Hepatocyte (in vitro differentiated cells): ENCODE measurements at regions not wholly inside any gene's neighbourhood (a gene's known extent, or its start where the extent isn't known, plus 50 kb on each side); places are given as distances from the start of the nearest gene placed in this dataset.
A peak's percentile ranks its signal among the peaks of the same experiment; 100 is the strongest.

ENCODE experiments used
- DNase-seq: peaks from one replicate; pipeline ENCODE4 v3.0.0-alpha.2; 2016; ENCODE audit warnings: low spot score
- H2AFZ ChIP-seq: fragments of 200-600 bp; sonication (generic); 2 replicates; pipeline ENCODE4 v1.6.0; 2016; ENCODE audit warnings: antibody characterized with exemption, mild to moderate bottlenecking
- H3K27ac ChIP-seq: fragments of 200-600 bp; sonication (generic); 2 replicates; pipeline ENCODE4 v1.5.1; 2016; ENCODE audit warnings: mild to moderate bottlenecking
- H3K27me3 ChIP-seq: fragments of 200-600 bp; sonication (generic); 2 replicates; pipeline ENCODE4 v1.6.1; 2016
- H3K36me3 ChIP-seq: fragments of 200-600 bp; sonication (generic); replicated peaks from 2 replicates; pipeline ENCODE4 v1.5.1; 2016; ENCODE audit warnings: low read depth; ENCODE audit not compliant: insufficient read depth
- H3K4me1 ChIP-seq: fragments of 200-600 bp; sonication (generic); 2 replicates; pipeline ENCODE4 v1.5.1; 2016; ENCODE audit warnings: mild to moderate bottlenecking, moderate library complexity; ENCODE audit not compliant: insufficient read depth
- H3K4me2 ChIP-seq: fragments of 200-600 bp; sonication (generic); 2 replicates; pipeline ENCODE4 v1.6.0; 2016
- H3K4me3 ChIP-seq: fragments of 200-600 bp; sonication (generic); 2 replicates; pipeline ENCODE4 v1.5.1; 2016; ENCODE audit warnings: mild to moderate bottlenecking
- H3K79me2 ChIP-seq: fragments of 200-600 bp; sonication (generic); 2 replicates; pipeline ENCODE4 v1.6.0; 2017; ENCODE audit warnings: mild to moderate bottlenecking
- H3K9me2 ChIP-seq: fragments of 200-600 bp; sonication (generic); replicated peaks from 2 replicates; pipeline ENCODE4 v1.6.0; 2017; ENCODE audit warnings: mild to moderate bottlenecking; ENCODE audit not compliant: insufficient read depth
- H3K9me3 ChIP-seq: fragments of 200-600 bp; sonication (generic); 2 replicates; pipeline ENCODE4 v1.5.1; 2016; ENCODE audit warnings: low read depth, mild to moderate bottlenecking
- H4K20me1 ChIP-seq: fragments of 200-600 bp; sonication (generic); 2 replicates; pipeline ENCODE4 v1.6.0; 2016; ENCODE audit warnings: mild to moderate bottlenecking; ENCODE audit not compliant: insufficient read depth, poor library complexity, severe bottlenecking
- EZH2 ChIP-seq: fragments of 200-600 bp; sonication (generic); IDR thresholded peaks from 2 replicates; pipeline ENCODE4 v1.6.1; 2016; ENCODE audit warnings: antibody characterized with exemption, mild to moderate bottlenecking, borderline replicate concordance
- EZH2phosphoT487 ChIP-seq: fragments of 200-600 bp; sonication (generic); IDR thresholded peaks from one replicate; pipeline ENCODE4 v1.6.1; 2018; ENCODE audit warnings: antibody characterized with exemption, mild to moderate bottlenecking, low read depth, moderate library complexity; ENCODE audit not compliant: unreplicated experiment, severe bottlenecking
- WGBS: methylation state at CpG from one replicate; pipeline ENCODE4 v1.1.6; 2016; ENCODE audit warnings: low lambda C conversion rate; ENCODE audit errors: missing lambda C conversion rate; 5-methylcytosine and 5-hydroxymethylcytosine counted together
- TF ChIP-seq, protein P1 (sequence below): fragments of 200-600 bp; sonication (generic); IDR thresholded peaks from 2 replicates; pipeline ENCODE4 v1.5.1; 2016; ENCODE audit warnings: antibody characterized with exemption, mild to moderate bottlenecking; ENCODE audit not compliant: poor library complexity

DNA sequence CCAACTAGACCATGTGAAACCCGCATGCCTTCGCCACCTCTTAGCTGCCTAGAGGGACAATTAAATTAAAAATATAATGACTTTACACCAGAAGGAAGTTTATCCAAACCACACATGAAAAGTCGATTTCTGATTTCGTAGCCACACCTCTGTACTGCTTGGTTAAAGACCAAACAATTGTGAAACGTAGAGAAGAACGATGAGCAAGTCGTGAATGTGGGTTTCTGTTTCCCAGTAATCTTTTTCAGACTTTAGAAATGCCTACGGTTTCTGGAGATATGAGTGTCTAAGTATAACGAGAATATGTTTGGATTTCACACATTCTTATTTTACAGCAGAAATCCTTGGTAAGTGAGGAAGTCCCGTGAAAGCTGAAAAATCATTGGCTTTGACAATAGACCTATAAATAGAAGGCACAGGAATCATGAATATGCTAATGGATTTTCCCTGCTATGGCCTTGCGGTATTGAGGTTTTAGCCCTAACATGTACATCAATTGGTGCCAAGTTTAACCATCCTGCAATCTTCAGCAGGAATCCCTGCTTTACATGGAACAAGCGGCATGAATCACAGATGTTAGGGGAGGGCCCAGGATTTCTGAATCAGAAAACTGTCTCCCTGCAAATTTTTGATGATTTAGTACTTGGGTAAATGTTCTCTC is 105.6 kb downstream of the TTC32 start:
- WGBS, result 85% methylated on average over 12 of the region's 12 CpGs
- H3K9me2 ChIP-seq, result no peaks in the 10 kb centered on the region
- TF ChIP-seq EZH2phosphoT487, result no peak
- TF ChIP-seq, protein P1, sequence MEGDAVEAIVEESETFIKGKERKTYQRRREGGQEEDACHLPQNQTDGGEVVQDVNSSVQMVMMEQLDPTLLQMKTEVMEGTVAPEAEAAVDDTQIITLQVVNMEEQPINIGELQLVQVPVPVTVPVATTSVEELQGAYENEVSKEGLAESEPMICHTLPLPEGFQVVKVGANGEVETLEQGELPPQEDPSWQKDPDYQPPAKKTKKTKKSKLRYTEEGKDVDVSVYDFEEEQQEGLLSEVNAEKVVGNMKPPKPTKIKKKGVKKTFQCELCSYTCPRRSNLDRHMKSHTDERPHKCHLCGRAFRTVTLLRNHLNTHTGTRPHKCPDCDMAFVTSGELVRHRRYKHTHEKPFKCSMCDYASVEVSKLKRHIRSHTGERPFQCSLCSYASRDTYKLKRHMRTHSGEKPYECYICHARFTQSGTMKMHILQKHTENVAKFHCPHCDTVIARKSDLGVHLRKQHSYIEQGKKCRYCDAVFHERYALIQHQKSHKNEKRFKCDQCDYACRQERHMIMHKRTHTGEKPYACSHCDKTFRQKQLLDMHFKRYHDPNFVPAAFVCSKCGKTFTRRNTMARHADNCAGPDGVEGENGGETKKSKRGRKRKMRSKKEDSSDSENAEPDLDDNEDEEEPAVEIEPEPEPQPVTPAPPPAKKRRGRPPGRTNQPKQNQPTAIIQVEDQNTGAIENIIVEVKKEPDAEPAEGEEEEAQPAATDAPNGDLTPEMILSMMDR, result no peak
- no peak for TF ChIP-seq EZH2
- H3K27ac ChIP-seq, result peak overlapping the region; percentile 63
- no peak overlapping the region for H3K4me2 ChIP-seq
- no peaks in the 10 kb centered on the region for H3K36me3 ChIP-seq
- no peak for DNase-seq
- no peaks in the 10 kb centered on the region for H3K27me3 ChIP-seq
- no peaks in the 10 kb centered on the region for H3K79me2 ChIP-seq
- peaks cover 7% of the 10 kb centered on the region for H3K4me1 ChIP-seq
- H4K20me1 ChIP-seq, result no peaks in the 10 kb centered on the region
- H2AFZ ChIP-seq, result no peak overlapping the region
- no peak overlapping the region for H3K4me3 ChIP-seq
- H3K9me3 ChIP-seq, result no peaks in the 10 kb centered on the region

DNA sequence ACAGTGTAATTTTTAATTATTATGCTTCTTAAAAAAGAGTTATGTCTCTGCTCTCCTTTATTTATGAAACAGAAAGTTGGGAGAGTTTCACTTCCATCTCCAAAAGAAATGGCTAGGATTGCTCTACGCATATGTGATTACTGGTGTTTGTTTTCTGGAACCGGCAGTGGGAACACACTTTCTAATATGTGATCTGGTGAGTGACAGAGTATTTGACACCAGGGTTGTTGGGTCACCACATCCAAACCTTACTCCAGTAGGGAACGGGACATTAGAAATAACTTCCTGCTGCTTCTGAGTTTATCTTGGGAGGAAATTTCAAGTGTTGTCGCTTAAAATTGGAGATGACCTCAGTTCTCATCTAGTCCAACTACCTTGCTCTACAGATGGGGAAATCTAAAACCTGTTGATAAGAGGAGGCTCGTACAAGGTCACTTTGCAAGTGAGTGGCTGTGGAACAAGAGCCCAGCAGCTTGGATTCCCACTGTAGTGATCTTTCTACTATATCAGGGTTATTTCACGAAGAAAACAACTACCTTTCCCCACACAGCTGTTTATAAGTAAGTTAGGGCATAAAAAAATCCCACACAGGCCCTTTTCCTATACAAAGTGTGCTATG is 108.5 kb downstream of the TTC32 start:
- H3K79me2 ChIP-seq, result no peaks in the 10 kb centered on the region
- H3K27me3 ChIP-seq, result no peaks in the 10 kb centered on the region
- peaks cover 7% of the 10 kb centered on the region for H3K4me1 ChIP-seq
- no peaks in the 10 kb centered on the region for H3K9me3 ChIP-seq
- H4K20me1 ChIP-seq, result no peaks in the 10 kb centered on the region
- no peaks in the 10 kb centered on the region for H3K36me3 ChIP-seq
- H3K27ac ChIP-seq, result no peak overlapping the region
- 90% methylated on average over 6 of the region's 6 CpGs for WGBS
- H2AFZ ChIP-seq, result no peak overlapping the region
- no peak overlapping the region for H3K4me3 ChIP-seq
- no peak for TF ChIP-seq EZH2phosphoT487
- TF ChIP-seq, protein P1, result no peak
- no peak for TF ChIP-seq EZH2
- no peak for DNase-seq
- H3K9me2 ChIP-seq, result no peaks in the 10 kb centered on the region
- no peak overlapping the region for H3K4me2 ChIP-seq

DNA sequence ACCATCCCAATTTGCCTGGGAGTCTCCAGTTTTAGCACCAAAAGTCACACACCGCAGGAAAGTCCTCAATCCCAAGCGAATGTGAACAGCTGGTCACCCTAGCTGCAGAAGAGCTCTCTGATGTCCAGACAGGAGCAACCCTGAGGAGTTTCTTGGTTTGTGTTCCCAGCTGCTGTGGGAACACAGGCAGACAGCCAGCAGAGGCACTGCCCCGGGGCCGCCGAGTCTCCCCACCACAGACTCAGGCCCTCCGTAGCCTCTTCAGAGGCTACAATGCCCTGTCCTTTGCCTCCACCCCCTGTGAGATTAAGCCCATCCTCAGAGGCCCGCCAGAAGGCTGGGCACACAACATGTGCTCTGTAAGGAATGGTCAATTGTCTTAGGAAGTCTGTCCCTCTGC is 111.5 kb downstream of the TTC32 start:
- no peaks in the 10 kb centered on the region for H3K9me3 ChIP-seq
- H3K4me2 ChIP-seq, result no peak overlapping the region
- TF ChIP-seq, protein P1, result no peak
- TF ChIP-seq EZH2 (no peak), EZH2phosphoT487 (no peak)
- no peaks in the 10 kb centered on the region for H3K27me3 ChIP-seq
- H4K20me1 ChIP-seq, result no peaks in the 10 kb centered on the region
- 80% methylated on average over 7 of the region's 7 CpGs for WGBS
- H3K27ac ChIP-seq, result no peak overlapping the region
- DNase-seq, result no peak
- H2AFZ ChIP-seq, result no peak overlapping the region
- H3K9me2 ChIP-seq, result no peaks in the 10 kb centered on the region
- no peak overlapping the region for H3K4me3 ChIP-seq
- peaks cover 12% of the 10 kb centered on the region for H3K4me1 ChIP-seq
- H3K36me3 ChIP-seq, result no peaks in the 10 kb centered on the region
- no peaks in the 10 kb centered on the region for H3K79me2 ChIP-seq
